ENCODE measurements at regions not wholly inside any gene's neighbourhood (a gene's known extent, or its start where the extent isn't known, plus 50 kb on each side); places are given as distances from the start of the nearest gene placed in this dataset.

DNA sequence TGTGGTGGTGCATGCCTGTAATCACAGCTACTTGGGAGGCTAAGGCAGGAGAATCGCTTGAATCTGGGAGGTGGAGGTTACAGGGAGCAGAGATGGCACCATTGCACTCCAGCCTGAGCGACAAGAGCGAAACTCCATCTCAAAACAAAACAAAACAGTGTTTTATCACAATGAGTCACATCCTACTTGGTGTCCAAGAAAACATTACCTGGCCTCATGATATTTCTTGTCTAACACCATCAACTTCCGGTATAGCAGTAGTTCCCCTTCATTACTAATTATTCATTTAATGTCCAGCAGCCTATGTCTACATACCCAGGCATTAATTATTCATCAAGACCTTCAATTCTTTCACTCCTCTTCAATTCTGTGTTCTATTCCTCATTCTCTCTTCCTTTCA is 115.5 kb downstream of the CCDC59 start:
- no peak overlapping the region for H3K4me2 ChIP-seq
- no peaks in the 10 kb centered on the region for H3K4me1 ChIP-seq (ENCODE audit: control insufficient read depth in 1 of 2, insufficient read depth in 2 of 2, low read depth in 1 of 2, low read length in 1 of 2)
- no peaks in the 10 kb centered on the region for H4K20me1 ChIP-seq (ENCODE audit: insufficient read depth)
- no peaks in the 10 kb centered on the region for H3F3A ChIP-seq (replicated peaks; ENCODE audit: insufficient read depth)
- no peaks in the 10 kb centered on the region for H3K79me2 ChIP-seq (ENCODE audit: insufficient read depth)
- ChIA-PET POLR2A (no interaction called here), CTCF (interaction anchor here (0.6 kb wide), 1 partner anchor 1773 kb away, joined by 3 read pairs; no protein-coding TSS in a partner anchor)
- H3K9me2 ChIP-seq, result no peaks in the 10 kb centered on the region
- H2AFZ ChIP-seq (ENCODE audit: low read depth), result no peak overlapping the region
- WGBS (ENCODE audit: low lambda C conversion rate), result 5% methylated on average over 4 of the region's 4 CpGs
- H3K27ac ChIP-seq (ENCODE audit: low read depth in 2 of 2, low read length in 1 of 2), result no peak overlapping the region
- no peaks in the 10 kb centered on the region for H3K27me3 ChIP-seq (ENCODE audit: insufficient read depth)
- no peaks in the 10 kb centered on the region for H3K36me3 ChIP-seq (replicated peaks in 1 of 2; ENCODE audit: control insufficient read depth in 1 of 2, insufficient read depth in 2 of 2, low read length in 1 of 2)
- no peak overlapping the region for H3K4me3 ChIP-seq (ENCODE audit: low read depth in 2 of 2, low read length in 1 of 2)
- TF ChIP-seq, protein P1, sequence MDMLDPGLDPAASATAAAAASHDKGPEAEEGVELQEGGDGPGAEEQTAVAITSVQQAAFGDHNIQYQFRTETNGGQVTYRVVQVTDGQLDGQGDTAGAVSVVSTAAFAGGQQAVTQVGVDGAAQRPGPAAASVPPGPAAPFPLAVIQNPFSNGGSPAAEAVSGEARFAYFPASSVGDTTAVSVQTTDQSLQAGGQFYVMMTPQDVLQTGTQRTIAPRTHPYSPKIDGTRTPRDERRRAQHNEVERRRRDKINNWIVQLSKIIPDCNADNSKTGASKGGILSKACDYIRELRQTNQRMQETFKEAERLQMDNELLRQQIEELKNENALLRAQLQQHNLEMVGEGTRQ (IDR thresholded peaks at IDR 0.05; ENCODE audit: borderline replicate concordance, low read depth, low read length), result no peak
- TF ChIP-seq EZH2phosphoT487 (IDR thresholded peaks at IDR 0.05; ENCODE audit: borderline replicate concordance, low read depth) (no peak), TEAD4 (IDR thresholded peaks at IDR 0.05; ENCODE audit: borderline replicate concordance, insufficient read depth) (no peak), RXRA (IDR thresholded peaks at IDR 0.05; ENCODE audit: borderline replicate concordance, low read depth) (no peak), TCF12 (IDR thresholded peaks at IDR 0.05) (no peak), RFX5 (IDR thresholded peaks at IDR 0.05; ENCODE audit: low read length) (no peak), NRF1 (IDR thresholded peaks at IDR 0.05; ENCODE audit: low read depth, low read length) (no peak), FOXM1 (IDR thresholded peaks at IDR 0.05; ENCODE audit: low read depth) (no peak), SIN3A (IDR thresholded peaks at IDR 0.05; ENCODE audit: borderline replicate concordance, low read depth, low read length) (no peak), ELF1 (IDR thresholded peaks at IDR 0.05) (no peak), GATA2 (CRISPR knock-in tag; IDR thresholded peaks at IDR 0.05) (no peak), GABPA (IDR thresholded peaks at IDR 0.05; ENCODE audit: low read depth) (no peak), NFIC (IDR thresholded peaks at IDR 0.05; ENCODE audit: borderline replicate concordance) (no peak)
- TF ChIP-seq, protein P2, sequence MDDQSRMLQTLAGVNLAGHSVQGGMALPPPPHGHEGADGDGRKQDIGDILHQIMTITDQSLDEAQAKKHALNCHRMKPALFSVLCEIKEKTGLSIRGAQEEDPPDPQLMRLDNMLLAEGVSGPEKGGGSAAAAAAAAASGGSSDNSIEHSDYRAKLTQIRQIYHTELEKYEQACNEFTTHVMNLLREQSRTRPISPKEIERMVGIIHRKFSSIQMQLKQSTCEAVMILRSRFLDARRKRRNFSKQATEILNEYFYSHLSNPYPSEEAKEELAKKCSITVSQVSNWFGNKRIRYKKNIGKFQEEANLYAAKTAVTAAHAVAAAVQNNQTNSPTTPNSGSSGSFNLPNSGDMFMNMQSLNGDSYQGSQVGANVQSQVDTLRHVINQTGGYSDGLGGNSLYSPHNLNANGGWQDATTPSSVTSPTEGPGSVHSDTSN (IDR thresholded peaks at IDR 0.05), result no peak
- TF ChIP-seq, protein P3, sequence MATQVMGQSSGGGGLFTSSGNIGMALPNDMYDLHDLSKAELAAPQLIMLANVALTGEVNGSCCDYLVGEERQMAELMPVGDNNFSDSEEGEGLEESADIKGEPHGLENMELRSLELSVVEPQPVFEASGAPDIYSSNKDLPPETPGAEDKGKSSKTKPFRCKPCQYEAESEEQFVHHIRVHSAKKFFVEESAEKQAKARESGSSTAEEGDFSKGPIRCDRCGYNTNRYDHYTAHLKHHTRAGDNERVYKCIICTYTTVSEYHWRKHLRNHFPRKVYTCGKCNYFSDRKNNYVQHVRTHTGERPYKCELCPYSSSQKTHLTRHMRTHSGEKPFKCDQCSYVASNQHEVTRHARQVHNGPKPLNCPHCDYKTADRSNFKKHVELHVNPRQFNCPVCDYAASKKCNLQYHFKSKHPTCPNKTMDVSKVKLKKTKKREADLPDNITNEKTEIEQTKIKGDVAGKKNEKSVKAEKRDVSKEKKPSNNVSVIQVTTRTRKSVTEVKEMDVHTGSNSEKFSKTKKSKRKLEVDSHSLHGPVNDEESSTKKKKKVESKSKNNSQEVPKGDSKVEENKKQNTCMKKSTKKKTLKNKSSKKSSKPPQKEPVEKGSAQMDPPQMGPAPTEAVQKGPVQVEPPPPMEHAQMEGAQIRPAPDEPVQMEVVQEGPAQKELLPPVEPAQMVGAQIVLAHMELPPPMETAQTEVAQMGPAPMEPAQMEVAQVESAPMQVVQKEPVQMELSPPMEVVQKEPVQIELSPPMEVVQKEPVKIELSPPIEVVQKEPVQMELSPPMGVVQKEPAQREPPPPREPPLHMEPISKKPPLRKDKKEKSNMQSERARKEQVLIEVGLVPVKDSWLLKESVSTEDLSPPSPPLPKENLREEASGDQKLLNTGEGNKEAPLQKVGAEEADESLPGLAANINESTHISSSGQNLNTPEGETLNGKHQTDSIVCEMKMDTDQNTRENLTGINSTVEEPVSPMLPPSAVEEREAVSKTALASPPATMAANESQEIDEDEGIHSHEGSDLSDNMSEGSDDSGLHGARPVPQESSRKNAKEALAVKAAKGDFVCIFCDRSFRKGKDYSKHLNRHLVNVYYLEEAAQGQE (IDR thresholded peaks at IDR 0.05; ENCODE audit: low read depth, low read length), result no peak
- TF ChIP-seq, protein P4, sequence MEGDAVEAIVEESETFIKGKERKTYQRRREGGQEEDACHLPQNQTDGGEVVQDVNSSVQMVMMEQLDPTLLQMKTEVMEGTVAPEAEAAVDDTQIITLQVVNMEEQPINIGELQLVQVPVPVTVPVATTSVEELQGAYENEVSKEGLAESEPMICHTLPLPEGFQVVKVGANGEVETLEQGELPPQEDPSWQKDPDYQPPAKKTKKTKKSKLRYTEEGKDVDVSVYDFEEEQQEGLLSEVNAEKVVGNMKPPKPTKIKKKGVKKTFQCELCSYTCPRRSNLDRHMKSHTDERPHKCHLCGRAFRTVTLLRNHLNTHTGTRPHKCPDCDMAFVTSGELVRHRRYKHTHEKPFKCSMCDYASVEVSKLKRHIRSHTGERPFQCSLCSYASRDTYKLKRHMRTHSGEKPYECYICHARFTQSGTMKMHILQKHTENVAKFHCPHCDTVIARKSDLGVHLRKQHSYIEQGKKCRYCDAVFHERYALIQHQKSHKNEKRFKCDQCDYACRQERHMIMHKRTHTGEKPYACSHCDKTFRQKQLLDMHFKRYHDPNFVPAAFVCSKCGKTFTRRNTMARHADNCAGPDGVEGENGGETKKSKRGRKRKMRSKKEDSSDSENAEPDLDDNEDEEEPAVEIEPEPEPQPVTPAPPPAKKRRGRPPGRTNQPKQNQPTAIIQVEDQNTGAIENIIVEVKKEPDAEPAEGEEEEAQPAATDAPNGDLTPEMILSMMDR (IDR thresholded peaks at IDR 0.05), result no peak
- no peaks in the 10 kb centered on the region for H3K9me3 ChIP-seq
- no peak for DNase-seq
- H3K9ac ChIP-seq, result no peak overlapping the region
